MM.1S (cell line): ENCODE measurements at regions not wholly inside any gene's neighbourhood (a gene's known extent, or its start where the extent isn't known, plus 50 kb on each side); places are given as distances from the start of the nearest gene placed in this dataset.

Experiments used
- DNase-seq: peaks from one replicate; pipeline ENCODE4 v3.0.0-alpha.2; 2015
- H2AFZ ChIP-seq: fragments of 300-600 bp; sonication (generic); 2 replicates; pipeline ENCODE4 v1.6.0; 2016; ENCODE audit warnings: antibody characterized with exemption, low read length
- H3F3A ChIP-seq: fragments of 300-600 bp; sonication (generic); 2 replicates; pipeline ENCODE4 v1.6.1; 2016; ENCODE audit warnings: mild to moderate bottlenecking, antibody characterized with exemption, low read length, moderate library complexity, mixed read lengths; ENCODE audit not compliant: insufficient read depth
- H3K27ac ChIP-seq: fragments of 300-600 bp; sonication (generic); 2 replicates; pipeline ENCODE4 v1.5.1; 2016; ENCODE audit warnings: mild to moderate bottlenecking, low read length
- H3K27me3 ChIP-seq: fragments of 300-600 bp; sonication (generic); replicated peaks from 2 replicates; pipeline ENCODE4 v1.6.0; 2016; ENCODE audit warnings: low read length; ENCODE audit not compliant: insufficient read depth
- H3K36me3 ChIP-seq: fragments of 300-600 bp; sonication (generic); replicated peaks from 2 replicates; pipeline ENCODE4 v1.6.1; 2016; ENCODE audit warnings: mild to moderate bottlenecking, low read length, mixed read lengths; ENCODE audit not compliant: insufficient read depth
- H3K4me1 ChIP-seq: fragments of 300-600 bp; sonication (generic); 2 replicates; pipeline ENCODE4 v1.6.1; 2016; ENCODE audit warnings: low read length, mixed read lengths
- H3K4me2 ChIP-seq: fragments of 300-600 bp; sonication (generic); 2 replicates; pipeline ENCODE4 v1.6.0; 2016; ENCODE audit warnings: low read depth, low read length
- H3K4me3 ChIP-seq: fragments of 300-600 bp; sonication (generic); 2 replicates; pipeline ENCODE4 v1.5.1; 2016; ENCODE audit warnings: low read length, mixed read lengths
- H3K79me2 ChIP-seq: fragments of 300-600 bp; sonication (generic); 2 replicates; pipeline ENCODE4 v1.6.1; 2016; ENCODE audit warnings: mixed run types, low read length, mixed read lengths
- H3K9ac ChIP-seq: fragments of 300-600 bp; sonication (generic); 2 replicates; pipeline ENCODE4 v1.6.1; 2016; ENCODE audit warnings: low read length, mixed read lengths
- H3K9me2 ChIP-seq: fragments of 300-600 bp; sonication (generic); replicated peaks from 2 replicates; pipeline ENCODE4 v1.6.1; 2016; ENCODE audit warnings: mild to moderate bottlenecking, low read length, mixed read lengths; ENCODE audit not compliant: insufficient read depth
- H3K9me3 ChIP-seq: fragments of 300-600 bp; sonication (generic); replicated peaks from 2 replicates; pipeline ENCODE4 v1.6.1; 2016; ENCODE audit warnings: mild to moderate bottlenecking, low read length, mixed read lengths; ENCODE audit not compliant: insufficient read depth
- H4K20me1 ChIP-seq: fragments of 300-600 bp; sonication (generic); 2 replicates; pipeline ENCODE4 v1.6.1; 2016; ENCODE audit warnings: mild to moderate bottlenecking, low read length, moderate library complexity, mixed read lengths; ENCODE audit not compliant: insufficient read depth
- CTCF ChIP-seq: fragments of 300-600 bp; sonication (generic); IDR thresholded peaks from 2 replicates; pipeline ENCODE4 v1.5.1; 2016; ENCODE audit warnings: antibody characterized with exemption, low read length, mixed read lengths
- EZH2 ChIP-seq: fragments of 300-600 bp; sonication (generic); optimal IDR thresholded peaks from 2 replicates; pipeline ENCODE3; 2017; ENCODE audit warnings: low read depth, mild to moderate bottlenecking, antibody characterized with exemption, low read length, mixed read lengths
- EZH2phosphoT487 ChIP-seq: fragments of 300-600 bp; sonication (generic); IDR thresholded peaks from 2 replicates; pipeline ENCODE4 v1.6.1; 2018; ENCODE audit warnings: antibody characterized with exemption, low read length

- Histone ChIP-seq H3K4me2 (no peak overlapping the region), H3K36me3 (no peaks in the 10 kb centered on the region), H4K20me1 (no peaks in the 10 kb centered on the region), H3K9me3 (no peaks in the 10 kb centered on the region), H3F3A (no peaks in the 10 kb centered on the region), H3K27me3 (no peaks in the 10 kb centered on the region), H3K27ac (no peak overlapping the region), H3K9me2 (no peaks in the 10 kb centered on the region), H3K4me3 (no peak overlapping the region), H3K9ac (no peak overlapping the region), H3K4me1 (no peaks in the 10 kb centered on the region), H3K79me2 (no peaks in the 10 kb centered on the region), H2AFZ (no peak overlapping the region)
- no peak for TF ChIP-seq CTCF
- no peak for TF ChIP-seq EZH2
- no peak for TF ChIP-seq EZH2phosphoT487
- no peak for DNase-seq
These were observed 140.1 kb upstream of the DAPK1 start for GRCh38 chr9:87357600-87357999.

DNA sequence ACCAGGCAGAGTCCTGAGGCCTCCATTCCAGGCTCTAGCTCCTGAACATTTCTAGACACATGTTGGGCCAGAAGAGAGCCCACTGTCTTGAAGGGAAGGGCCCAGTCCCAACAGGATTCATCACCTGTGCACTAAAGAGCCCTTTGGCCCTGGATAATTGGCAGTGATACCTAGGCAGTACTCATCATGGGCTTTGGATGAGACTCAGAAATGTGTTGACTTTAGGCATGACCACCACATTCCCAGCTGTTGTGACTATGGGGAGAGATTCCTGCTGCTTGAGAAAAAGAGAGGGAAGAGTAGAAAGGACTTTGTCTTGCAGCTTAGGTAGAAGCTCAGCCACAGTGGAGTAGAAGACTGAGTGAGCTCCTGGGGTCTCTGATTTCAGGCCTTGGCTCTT, 138.4 kb upstream of the DAPK1 start:
- no peaks in the 10 kb centered on the region for H3K4me1 ChIP-seq
- no peaks in the 10 kb centered on the region for H3K9me3 ChIP-seq
- no peak for DNase-seq
- H3K36me3 ChIP-seq, result no peaks in the 10 kb centered on the region
- no peak overlapping the region for H3K4me3 ChIP-seq
- H2AFZ ChIP-seq, result no peak overlapping the region
- H3K79me2 ChIP-seq, result no peaks in the 10 kb centered on the region
- H3F3A ChIP-seq, result no peaks in the 10 kb centered on the region
- H3K9ac ChIP-seq, result no peak overlapping the region
- H3K27me3 ChIP-seq, result no peaks in the 10 kb centered on the region
- no peak overlapping the region for H3K27ac ChIP-seq
- TF ChIP-seq EZH2phosphoT487 (no peak), CTCF (no peak), EZH2 (no peak)
- no peaks in the 10 kb centered on the region for H3K9me2 ChIP-seq
- no peaks in the 10 kb centered on the region for H4K20me1 ChIP-seq
- H3K4me2 ChIP-seq, result no peak overlapping the region

DNA sequence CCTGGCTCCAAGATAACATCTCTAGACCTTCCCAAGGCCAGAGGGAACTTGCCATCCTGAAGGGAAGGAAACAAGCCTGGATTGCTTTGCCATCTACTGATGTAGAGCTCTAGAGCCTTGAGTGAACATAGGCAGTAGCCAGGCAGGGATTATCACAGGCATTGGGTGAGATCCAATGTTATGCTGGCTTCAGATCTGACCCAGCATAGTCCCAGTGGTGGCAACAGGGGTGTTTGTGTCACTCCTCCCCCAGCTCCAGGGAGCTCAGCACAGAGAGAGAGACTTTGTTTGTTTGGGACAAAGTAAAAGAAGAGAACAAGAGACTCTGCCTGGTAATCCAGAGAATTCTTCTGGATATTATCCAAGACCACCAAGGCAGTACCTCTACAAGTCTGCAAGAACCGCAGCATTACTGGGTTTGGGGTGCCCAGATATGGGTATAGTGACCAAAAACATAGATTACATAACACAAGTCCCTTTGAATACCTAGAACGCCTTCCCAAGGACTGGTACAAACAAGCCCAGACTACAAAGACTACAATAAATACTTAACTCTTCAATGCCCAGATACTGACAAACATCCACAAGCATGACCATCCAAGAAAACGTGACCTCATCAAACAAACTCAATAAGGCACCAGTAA, 137.6 kb upstream of the DAPK1 start:
- H2AFZ ChIP-seq, result no peak overlapping the region
- TF ChIP-seq EZH2phosphoT487 (no peak), CTCF (no peak), EZH2 (no peak)
- H3K4me1 ChIP-seq, result no peaks in the 10 kb centered on the region
- H3K9me3 ChIP-seq, result no peaks in the 10 kb centered on the region
- H3K27me3 ChIP-seq, result no peaks in the 10 kb centered on the region
- H3F3A ChIP-seq, result no peaks in the 10 kb centered on the region
- no peaks in the 10 kb centered on the region for H4K20me1 ChIP-seq
- H3K9ac ChIP-seq, result no peak overlapping the region
- no peak for DNase-seq
- H3K4me2 ChIP-seq, result no peak overlapping the region
- H3K27ac ChIP-seq, result no peak overlapping the region
- H3K79me2 ChIP-seq, result no peaks in the 10 kb centered on the region
- no peaks in the 10 kb centered on the region for H3K9me2 ChIP-seq
- H3K36me3 ChIP-seq, result no peaks in the 10 kb centered on the region
- no peak overlapping the region for H3K4me3 ChIP-seq
